SH-SY5Y (cell line): ENCODE measurements at regions not wholly inside any gene's neighbourhood (a gene's known extent, or its start where the extent isn't known, plus 50 kb on each side); places are given as distances from the start of the nearest gene placed in this dataset.

Experiments
- GATA2 ChIP-seq: IDR thresholded peaks from 2 replicates; pipeline ENCODE4 v1.6.1; 2011; ENCODE audit warnings: mild to moderate bottlenecking, low read depth, low read length
- GATA3 ChIP-seq: IDR thresholded peaks from 2 replicates; pipeline ENCODE4 v1.6.1; 2011; ENCODE audit warnings: low read depth, mild to moderate bottlenecking, low read length, moderate library complexity

DNA sequence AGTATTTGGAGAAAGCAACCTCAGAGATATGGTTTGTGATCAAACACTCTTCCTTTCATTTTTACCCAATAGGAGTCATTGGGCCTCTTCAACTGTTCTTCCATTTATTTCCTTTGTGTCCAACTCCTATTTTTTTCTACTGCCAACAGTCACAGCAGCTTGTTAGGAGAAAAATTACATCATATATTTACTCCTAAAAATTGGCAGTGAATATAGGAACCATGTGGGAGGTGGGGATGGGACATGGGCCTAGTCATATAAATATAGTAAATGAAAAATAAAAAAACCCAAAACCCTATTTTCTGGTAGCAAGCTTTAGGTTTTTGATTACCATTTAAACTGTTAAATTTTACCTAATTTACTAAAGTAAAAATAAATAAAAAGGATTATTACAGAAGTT is 134.9 kb upstream of the MPDZ start:
- no peak for TF ChIP-seq GATA3
- TF ChIP-seq GATA2: no peak
